ENCODE measurements at regions not wholly inside any gene's neighbourhood (a gene's known extent, or its start where the extent isn't known, plus 50 kb on each side); places are given as distances from the start of the nearest gene placed in this dataset.

DNA sequence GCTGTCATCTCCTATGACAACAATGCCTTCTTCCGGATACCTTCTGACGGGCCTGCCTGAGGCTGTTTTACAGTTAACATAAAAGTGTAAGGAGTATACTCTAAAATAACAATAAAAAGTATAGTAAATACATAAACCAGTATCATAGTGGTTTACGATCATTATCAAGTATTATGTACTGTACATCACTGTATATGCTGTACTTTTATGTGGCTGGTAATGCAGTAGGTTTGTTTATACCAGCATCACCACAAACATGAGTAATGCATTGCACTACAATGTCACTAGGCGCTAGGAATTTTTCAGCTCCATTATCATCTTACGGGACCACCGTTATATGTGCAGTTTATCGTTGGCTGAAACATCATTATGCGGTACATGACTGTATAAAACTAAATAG lies 76.5 kb downstream of the VEGFA start:
- ATAC-seq: no peak

- ATAC-seq: no peak
Observed at GRCh38 chr6:43845646-43846045, 75.6 kb downstream of the VEGFA start.

DNA sequence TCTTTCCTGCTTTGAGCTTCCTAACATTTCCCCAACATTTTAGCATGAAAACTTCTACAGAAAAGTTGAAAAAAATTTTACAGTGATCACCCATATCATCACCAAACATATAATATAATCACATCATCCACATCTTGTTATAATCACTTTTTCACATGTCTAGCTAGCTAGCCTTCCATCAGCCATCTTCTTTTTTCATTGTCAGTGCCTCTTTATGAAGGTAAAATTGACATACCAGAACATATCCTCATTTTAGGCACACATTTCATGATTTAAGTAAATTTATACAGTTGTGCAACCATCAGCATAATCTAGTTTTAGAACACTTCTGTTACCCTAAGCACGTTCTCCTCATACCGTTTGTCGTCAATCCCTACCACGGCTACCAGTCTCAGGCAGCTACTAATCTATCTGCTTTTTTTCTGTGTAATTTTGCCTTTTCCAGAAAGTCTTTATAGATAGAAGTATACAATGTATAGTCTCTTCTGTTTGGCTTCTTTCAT lies 73.7 kb downstream of the VEGFA start:
- no peak for ATAC-seq

DNA sequence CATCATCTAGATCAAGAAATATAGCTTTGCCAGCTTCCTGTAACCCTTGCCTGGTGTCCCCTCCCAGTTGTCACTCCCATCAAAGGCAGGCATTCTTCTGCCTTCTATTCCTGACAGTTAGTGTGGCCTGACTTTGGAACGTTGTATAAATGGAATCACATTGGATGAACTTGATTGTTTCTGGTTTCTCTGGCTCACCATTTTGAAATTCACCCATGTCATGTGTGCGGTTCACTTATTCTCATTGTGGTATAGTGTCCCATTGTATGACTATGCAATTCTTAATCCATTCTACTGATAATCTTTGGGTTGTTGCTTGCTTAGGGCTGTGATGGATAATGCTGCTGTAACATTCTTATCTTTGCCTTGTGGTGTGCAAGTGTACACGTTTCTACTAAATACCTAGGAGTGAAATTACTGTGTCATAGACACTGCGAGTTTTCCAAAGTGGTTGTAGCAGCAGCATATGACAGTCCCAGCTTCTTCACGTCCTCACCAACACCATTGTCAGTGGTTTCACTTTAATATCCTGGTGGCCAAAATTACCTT lies 73.2 kb downstream of the VEGFA start:
- ATAC-seq: no peak

GRCh38 chr6:43842231-43842794 lies 72.3 kb downstream of the VEGFA start:
- peak; percentile 44 for ATAC-seq

DNA sequence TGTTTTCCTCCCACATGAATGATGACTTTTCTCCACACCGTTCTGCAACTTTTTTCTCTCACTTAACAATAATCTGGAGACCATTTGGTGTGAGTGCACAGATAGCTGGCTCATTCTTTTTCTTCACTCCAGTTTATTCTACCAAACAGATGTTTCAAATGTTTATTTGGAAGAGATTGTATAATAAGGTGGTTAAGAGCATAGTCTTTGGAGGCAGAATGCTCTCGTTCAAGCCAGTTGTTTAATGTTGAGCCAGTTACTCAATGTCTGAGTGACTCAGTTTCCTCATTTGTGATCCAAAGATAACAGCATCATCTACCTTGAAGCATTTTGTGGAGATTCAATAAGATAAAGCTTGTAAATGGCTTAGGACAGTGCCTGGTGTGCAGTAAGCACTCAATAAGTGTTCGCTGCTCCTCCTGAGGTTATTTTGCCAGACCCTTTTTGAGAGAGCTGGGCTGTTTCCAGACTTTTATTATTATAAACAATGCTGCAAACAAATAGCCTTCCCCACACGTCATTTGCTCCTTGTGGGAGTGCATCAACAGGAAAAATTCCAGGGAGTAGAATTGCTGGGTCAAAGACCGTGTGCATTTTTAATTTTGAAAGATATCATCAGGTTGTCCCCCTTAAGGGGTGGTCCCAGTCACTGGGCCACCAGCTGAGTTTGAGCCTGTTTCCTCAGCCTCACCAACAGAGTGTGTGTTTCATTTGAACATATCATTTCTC lies 70.6 kb downstream of the VEGFA start:
- no peak for ATAC-seq

DNA sequence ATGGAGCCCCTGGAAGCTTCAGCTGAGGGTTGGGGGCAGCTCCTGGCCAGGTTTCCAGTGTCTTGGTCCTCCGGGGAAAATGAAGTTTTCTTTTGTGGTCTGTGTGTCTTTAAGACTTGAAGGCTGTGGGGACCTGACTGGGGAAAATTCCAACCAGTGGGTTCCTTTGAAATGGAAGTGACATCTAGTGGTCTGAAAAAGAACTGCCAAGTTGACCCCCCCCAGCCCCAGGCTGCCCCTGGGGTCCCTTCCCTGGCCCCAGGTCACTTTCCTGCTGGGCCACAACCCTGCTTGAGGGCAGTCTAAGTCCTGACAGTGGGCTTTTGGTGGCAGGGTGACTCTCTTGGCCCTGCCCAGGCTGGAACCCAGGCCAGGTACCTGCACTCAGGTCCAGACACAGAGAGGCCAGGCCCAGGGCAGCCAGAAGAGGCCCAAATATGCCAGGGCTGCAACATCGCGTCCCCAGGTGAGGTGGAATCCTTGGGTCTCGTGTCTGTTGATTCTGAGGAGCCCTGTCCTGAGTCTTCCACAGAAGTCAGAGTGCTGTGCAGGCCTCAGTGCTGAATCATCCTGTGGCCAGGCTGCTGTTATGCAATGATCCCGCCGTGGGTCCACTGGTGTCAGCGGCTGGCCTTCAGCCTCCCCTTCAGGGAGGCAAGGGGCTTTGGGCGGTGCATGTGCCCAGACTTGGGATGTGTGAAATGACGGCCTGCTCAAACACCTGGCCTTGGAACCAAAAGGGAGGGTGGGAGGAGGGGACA lies 68.4 kb downstream of the VEGFA start:
- peak; percentile 53 for ATAC-seq

- ATAC-seq: no peak
Observed at GRCh38 chr6:43837507-43837906, 67.5 kb downstream of the VEGFA start.

GRCh38 chr6:43836507-43837240 lies 66.7 kb downstream of the VEGFA start:
- ATAC-seq: no peak

Data from esophagus mucosa (tissue), 1 donor.